ENCODE measurements at regions not wholly inside any gene's neighbourhood (a gene's known extent, or its start where the extent isn't known, plus 50 kb on each side); places are given as distances from the start of the nearest gene placed in this dataset.

DNA sequence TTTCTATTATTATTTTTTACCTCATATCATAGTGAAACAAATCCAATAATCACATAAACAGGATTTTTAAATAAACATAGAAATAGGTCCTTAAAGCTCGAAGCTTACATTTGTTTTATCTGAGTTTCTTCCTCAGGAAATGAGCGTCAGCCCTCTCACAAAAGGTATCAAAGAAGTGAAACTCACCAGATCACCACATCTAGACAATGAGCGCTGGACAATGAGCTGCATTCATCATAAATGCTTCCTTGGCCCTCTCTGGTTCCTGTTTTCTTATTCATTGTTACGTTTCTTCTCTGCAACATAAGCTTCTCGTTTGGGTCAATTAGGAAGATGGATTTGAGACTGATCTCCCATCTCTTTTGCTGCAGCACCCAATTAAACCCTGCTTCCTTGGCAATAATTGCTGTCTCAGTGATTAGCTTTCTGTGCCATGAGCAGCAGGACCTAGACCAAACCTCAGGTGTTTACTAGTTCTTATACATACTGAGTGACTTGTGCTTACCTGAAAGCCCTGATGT is 649.9 kb upstream of the LUZP2 start:
- WGBS (ENCODE audit: insufficient coverage), result 79% methylated on average over 5 of the region's 5 CpGs

DNA sequence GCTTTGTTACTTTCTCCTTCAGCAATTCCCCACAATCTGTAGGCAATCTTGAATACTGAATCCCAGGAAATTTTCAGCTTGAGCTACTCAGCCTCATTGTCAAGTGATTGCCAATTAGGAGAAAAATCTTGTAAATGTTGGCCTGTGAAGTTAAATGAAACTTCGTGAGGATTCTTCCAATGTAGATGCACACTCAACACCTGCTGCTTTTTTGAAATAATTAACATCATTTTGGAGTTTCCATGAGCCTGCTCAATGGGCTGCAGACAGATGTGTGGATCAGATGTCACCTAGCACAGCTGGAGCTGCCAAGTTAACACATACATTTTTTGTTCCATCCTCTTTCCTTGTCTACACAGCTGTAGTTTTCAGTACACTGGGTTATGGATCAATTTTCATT is 645.6 kb upstream of the LUZP2 start:
- Histone ChIP-seq H3K27ac (ENCODE audit: insufficient read depth in 1 of 2, low read depth in 1 of 2, low read length in 2 of 2, poor library complexity in 1 of 2, severe bottlenecking in 2 of 2) (no peak overlapping the region), H3K4me1 (ENCODE audit: control extremely low read depth in 1 of 4, control insufficient read depth in 4 of 4, insufficient read depth in 4 of 4, low read length in 3 of 4) (no peaks in the 10 kb centered on the region), H3K9me3 (ENCODE audit: control extremely low read depth in 1 of 5, control insufficient read depth in 4 of 5, insufficient read depth in 2 of 5, low read depth in 1 of 5, low read length in 4 of 5) (no peaks in the 10 kb centered on the region), H3K27me3 (replicated peaks in 2 of 5; ENCODE audit: control insufficient read depth in 4 of 5, insufficient read depth in 5 of 5, low read length in 4 of 5) (no peaks in the 10 kb centered on the region), H3K36me3 (ENCODE audit: control insufficient read depth in 4 of 4, insufficient read depth in 4 of 4, low read length in 3 of 4) (no peaks in the 10 kb centered on the region), H3K4me3 (ENCODE audit: control insufficient read depth in 1 of 7, extremely low read depth in 1 of 7, insufficient read depth in 4 of 7, low read depth in 2 of 7, low read length in 6 of 7) (no peak overlapping the region)
- no peak for DNase-seq
- WGBS (ENCODE audit: insufficient coverage), result 100% methylated on average over 1 of the region's 1 CpG
- ChIA-PET POLR2A (no interaction called here), CTCF (no interaction called here)

More for the DNA sequence above, 649.9 kb upstream of the LUZP2 start:
- DNase-seq, result no peak
- CTCF ChIA-PET, result no interaction called here
- POLR2A ChIA-PET, result no interaction called here
- H3K9me3 ChIP-seq (ENCODE audit: control extremely low read depth in 1 of 5, control insufficient read depth in 4 of 5, insufficient read depth in 2 of 5, low read depth in 1 of 5, low read length in 4 of 5), result peaks cover 0 to 4% (median 0%) of the 10 kb centered on the region in 5 experiments
- no peak overlapping the region for H3K27ac ChIP-seq (ENCODE audit: insufficient read depth in 1 of 2, low read depth in 1 of 2, low read length in 2 of 2, poor library complexity in 1 of 2, severe bottlenecking in 2 of 2)
- no peaks in the 10 kb centered on the region for H3K4me1 ChIP-seq (ENCODE audit: control extremely low read depth in 1 of 4, control insufficient read depth in 4 of 4, insufficient read depth in 4 of 4, low read length in 3 of 4)
- no peaks in the 10 kb centered on the region for H3K27me3 ChIP-seq (replicated peaks in 2 of 5; ENCODE audit: control insufficient read depth in 4 of 5, insufficient read depth in 5 of 5, low read length in 4 of 5)
- no peak overlapping the region for H3K4me3 ChIP-seq (ENCODE audit: control insufficient read depth in 1 of 7, extremely low read depth in 1 of 7, insufficient read depth in 4 of 7, low read depth in 2 of 7, low read length in 6 of 7)
- H3K36me3 ChIP-seq (ENCODE audit: control insufficient read depth in 4 of 4, insufficient read depth in 4 of 4, low read length in 3 of 4), result no peaks in the 10 kb centered on the region

DNA sequence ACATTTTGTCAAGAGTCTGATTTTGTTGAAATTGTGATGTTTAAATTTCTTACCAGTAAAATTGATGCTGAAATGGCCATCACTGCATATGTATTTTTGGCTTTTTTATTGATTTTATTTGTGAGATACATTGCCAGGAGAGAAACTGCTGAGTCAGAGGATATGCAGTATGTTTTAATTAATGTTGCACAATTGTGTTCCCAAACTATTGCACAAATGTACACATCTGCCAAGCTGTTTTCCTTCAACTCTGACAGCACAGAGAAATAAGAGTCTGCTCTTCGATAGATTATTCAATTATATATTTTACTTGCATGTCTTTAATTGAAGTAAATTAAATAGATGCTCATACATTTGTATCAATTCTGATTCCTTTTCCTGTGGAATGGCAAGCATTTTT is 640.2 kb upstream of the LUZP2 start:
- DNase-seq, result no peak
- Histone ChIP-seq H3K9me3 (ENCODE audit: control extremely low read depth in 1 of 5, control insufficient read depth in 4 of 5, insufficient read depth in 2 of 5, low read depth in 1 of 5, low read length in 4 of 5) (no peaks in the 10 kb centered on the region), H3K4me1 (ENCODE audit: control extremely low read depth in 1 of 4, control insufficient read depth in 4 of 4, insufficient read depth in 4 of 4, low read length in 3 of 4) (no peaks in the 10 kb centered on the region), H3K36me3 (ENCODE audit: control insufficient read depth in 4 of 4, insufficient read depth in 4 of 4, low read length in 3 of 4) (no peaks in the 10 kb centered on the region), H3K27me3 (replicated peaks in 2 of 5; ENCODE audit: control insufficient read depth in 4 of 5, insufficient read depth in 5 of 5, low read length in 4 of 5) (no peaks in the 10 kb centered on the region), H3K4me3 (ENCODE audit: control insufficient read depth in 1 of 7, extremely low read depth in 1 of 7, insufficient read depth in 4 of 7, low read depth in 2 of 7, low read length in 6 of 7) (no peak overlapping the region), H3K27ac (ENCODE audit: insufficient read depth in 1 of 2, low read depth in 1 of 2, low read length in 2 of 2, poor library complexity in 1 of 2, severe bottlenecking in 2 of 2) (no peak overlapping the region)
- ChIA-PET POLR2A (no interaction called here), CTCF (no interaction called here)
- WGBS (ENCODE audit: insufficient coverage), result no CpG with 5 or more reads among the region's 1 CpG

DNA sequence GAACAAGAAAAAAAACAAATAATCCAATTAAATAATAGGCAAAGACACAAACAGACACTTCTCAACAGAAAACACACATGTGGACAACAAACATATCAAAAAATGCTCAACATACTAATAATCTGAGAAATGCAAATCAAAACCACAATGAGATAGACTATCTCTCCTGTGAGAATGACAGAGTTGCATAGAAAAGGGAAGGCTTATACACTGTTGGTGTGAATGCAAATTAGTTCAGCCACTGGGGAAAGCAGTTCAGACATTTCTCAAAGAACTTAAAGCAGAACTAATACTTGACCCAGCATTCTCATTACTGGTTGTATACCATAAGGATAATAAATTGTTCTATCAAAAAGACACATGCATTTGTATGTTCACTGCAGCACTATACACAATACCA is 637.8 kb upstream of the LUZP2 start:
- no peaks in the 10 kb centered on the region for H3K36me3 ChIP-seq (ENCODE audit: control insufficient read depth in 4 of 4, insufficient read depth in 4 of 4, low read length in 3 of 4)
- no peak for DNase-seq
- H3K4me3 ChIP-seq (ENCODE audit: control insufficient read depth in 1 of 7, extremely low read depth in 1 of 7, insufficient read depth in 4 of 7, low read depth in 2 of 7, low read length in 6 of 7), result no peak overlapping the region
- no peaks in the 10 kb centered on the region for H3K4me1 ChIP-seq (ENCODE audit: control extremely low read depth in 1 of 4, control insufficient read depth in 4 of 4, insufficient read depth in 4 of 4, low read length in 3 of 4)
- H3K9me3 ChIP-seq (ENCODE audit: control extremely low read depth in 1 of 5, control insufficient read depth in 4 of 5, insufficient read depth in 2 of 5, low read depth in 1 of 5, low read length in 4 of 5), result no peaks in the 10 kb centered on the region
- H3K27ac ChIP-seq (ENCODE audit: insufficient read depth in 1 of 2, low read depth in 1 of 2, low read length in 2 of 2, poor library complexity in 1 of 2, severe bottlenecking in 2 of 2), result no peak overlapping the region
- no peaks in the 10 kb centered on the region for H3K27me3 ChIP-seq (replicated peaks in 2 of 5; ENCODE audit: control insufficient read depth in 4 of 5, insufficient read depth in 5 of 5, low read length in 4 of 5)
- POLR2A ChIA-PET, result no interaction called here
- CTCF ChIA-PET, result no interaction called here

DNA sequence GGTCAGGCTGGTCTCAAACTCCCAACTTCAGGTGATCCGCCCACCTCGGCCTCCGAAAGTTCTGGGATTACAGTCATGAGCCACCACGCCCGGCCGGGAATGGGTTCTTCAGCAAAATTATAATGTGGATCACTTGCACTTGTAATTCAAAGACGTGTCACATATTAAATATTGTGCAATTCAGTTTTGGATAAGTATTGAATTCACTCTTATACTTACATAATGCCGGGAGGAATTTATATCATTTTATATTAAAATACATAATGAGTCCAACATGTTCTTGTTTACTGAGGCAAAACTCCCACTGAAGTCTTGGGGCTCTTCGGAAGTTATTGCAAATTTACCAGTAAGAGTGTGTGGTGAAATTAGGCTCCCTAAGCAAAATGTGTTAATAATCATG is 635.2 kb upstream of the LUZP2 start:
- Histone ChIP-seq H3K4me3 (ENCODE audit: control insufficient read depth in 1 of 7, extremely low read depth in 1 of 7, insufficient read depth in 4 of 7, low read depth in 2 of 7, low read length in 6 of 7) (no peak overlapping the region), H3K27ac (ENCODE audit: insufficient read depth in 1 of 2, low read depth in 1 of 2, low read length in 2 of 2, poor library complexity in 1 of 2, severe bottlenecking in 2 of 2) (no peak overlapping the region), H3K9me3 (ENCODE audit: control extremely low read depth in 1 of 5, control insufficient read depth in 4 of 5, insufficient read depth in 2 of 5, low read depth in 1 of 5, low read length in 4 of 5) (no peaks in the 10 kb centered on the region), H3K27me3 (replicated peaks in 2 of 5; ENCODE audit: control insufficient read depth in 4 of 5, insufficient read depth in 5 of 5, low read length in 4 of 5) (no peaks in the 10 kb centered on the region), H3K4me1 (ENCODE audit: control extremely low read depth in 1 of 4, control insufficient read depth in 4 of 4, insufficient read depth in 4 of 4, low read length in 3 of 4) (no peaks in the 10 kb centered on the region), H3K36me3 (ENCODE audit: control insufficient read depth in 4 of 4, insufficient read depth in 4 of 4, low read length in 3 of 4) (no peaks in the 10 kb centered on the region)
- no peak for DNase-seq
- WGBS (ENCODE audit: insufficient coverage), result 94% methylated on average over 3 of the region's 9 CpGs
- ChIA-PET POLR2A (no interaction called here), CTCF (no interaction called here)

DNA sequence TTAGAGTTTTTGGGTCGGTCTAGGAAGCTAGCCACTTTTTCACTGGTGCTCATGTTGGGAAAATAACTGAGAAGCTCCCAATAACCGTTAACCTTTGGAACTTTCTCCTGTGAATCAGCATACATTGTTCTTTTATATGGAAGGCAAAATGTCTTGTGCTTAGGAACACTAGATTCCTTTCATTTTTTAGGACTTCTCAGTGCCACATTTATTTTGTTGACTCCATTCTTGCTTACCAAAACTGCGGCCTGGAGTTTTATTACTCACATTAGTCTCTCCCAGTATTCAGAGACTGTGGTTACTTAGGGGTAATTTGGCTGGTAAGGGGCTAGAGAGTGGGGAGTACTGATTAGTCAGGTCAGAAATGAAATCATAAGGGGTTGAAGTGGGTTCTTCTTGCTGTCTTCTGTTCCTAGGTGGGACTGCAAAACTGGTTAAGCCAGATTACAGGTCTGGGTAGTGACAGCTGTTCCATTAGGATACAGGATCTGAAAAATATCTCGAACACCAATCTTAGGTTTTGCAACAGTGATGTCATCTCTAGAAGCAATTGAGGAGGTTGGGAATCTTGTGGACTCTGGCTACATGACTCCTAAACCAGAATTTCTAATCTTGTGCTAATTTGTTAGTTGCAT is 631.4 kb upstream of the LUZP2 start:
- ChIA-PET CTCF (no interaction called here), POLR2A (no interaction called here)
- WGBS (ENCODE audit: insufficient coverage), result 86% methylated on average over 1 of the region's 4 CpGs

GRCh38 chr11:23866641-23867040 is 630.2 kb upstream of the LUZP2 start:
- Histone ChIP-seq H3K36me3 (ENCODE audit: control insufficient read depth in 4 of 4, insufficient read depth in 4 of 4, low read length in 3 of 4) (no peaks in the 10 kb centered on the region), H3K27ac (ENCODE audit: insufficient read depth in 1 of 2, low read depth in 1 of 2, low read length in 2 of 2, poor library complexity in 1 of 2, severe bottlenecking in 2 of 2) (no peak overlapping the region), H3K4me3 (ENCODE audit: control insufficient read depth in 1 of 7, extremely low read depth in 1 of 7, insufficient read depth in 4 of 7, low read depth in 2 of 7, low read length in 6 of 7) (no peak overlapping the region), H3K4me1 (ENCODE audit: control extremely low read depth in 1 of 4, control insufficient read depth in 4 of 4, insufficient read depth in 4 of 4, low read length in 3 of 4) (no peaks in the 10 kb centered on the region), H3K9me3 (ENCODE audit: control extremely low read depth in 1 of 5, control insufficient read depth in 4 of 5, insufficient read depth in 2 of 5, low read depth in 1 of 5, low read length in 4 of 5) (no peaks in the 10 kb centered on the region), H3K27me3 (replicated peaks in 2 of 5; ENCODE audit: control insufficient read depth in 4 of 5, insufficient read depth in 5 of 5, low read length in 4 of 5) (no peaks in the 10 kb centered on the region)
- WGBS (ENCODE audit: insufficient coverage), result 86% methylated on average over 1 of the region's 1 CpG
- POLR2A ChIA-PET, result no interaction called here
- DNase-seq, result no peak
- CTCF ChIA-PET, result no interaction called here

More for the DNA sequence above, 631.4 kb upstream of the LUZP2 start:
- Histone ChIP-seq H3K36me3 (ENCODE audit: control insufficient read depth in 4 of 4, insufficient read depth in 4 of 4, low read length in 3 of 4) (no peaks in the 10 kb centered on the region), H3K27ac (ENCODE audit: insufficient read depth in 1 of 2, low read depth in 1 of 2, low read length in 2 of 2, poor library complexity in 1 of 2, severe bottlenecking in 2 of 2) (no peak overlapping the region), H3K4me3 (ENCODE audit: control insufficient read depth in 1 of 7, extremely low read depth in 1 of 7, insufficient read depth in 4 of 7, low read depth in 2 of 7, low read length in 6 of 7) (no peak overlapping the region), H3K9me3 (ENCODE audit: control extremely low read depth in 1 of 5, control insufficient read depth in 4 of 5, insufficient read depth in 2 of 5, low read depth in 1 of 5, low read length in 4 of 5) (no peaks in the 10 kb centered on the region), H3K4me1 (ENCODE audit: control extremely low read depth in 1 of 4, control insufficient read depth in 4 of 4, insufficient read depth in 4 of 4, low read length in 3 of 4) (no peaks in the 10 kb centered on the region), H3K27me3 (replicated peaks in 2 of 5; ENCODE audit: control insufficient read depth in 4 of 5, insufficient read depth in 5 of 5, low read length in 4 of 5) (no peaks in the 10 kb centered on the region)
- DNase-seq, result no peak
